ENCODE measurements at regions not wholly inside any gene's neighbourhood (a gene's known extent, or its start where the extent isn't known, plus 50 kb on each side); places are given as distances from the start of the nearest gene placed in this dataset.

DNA sequence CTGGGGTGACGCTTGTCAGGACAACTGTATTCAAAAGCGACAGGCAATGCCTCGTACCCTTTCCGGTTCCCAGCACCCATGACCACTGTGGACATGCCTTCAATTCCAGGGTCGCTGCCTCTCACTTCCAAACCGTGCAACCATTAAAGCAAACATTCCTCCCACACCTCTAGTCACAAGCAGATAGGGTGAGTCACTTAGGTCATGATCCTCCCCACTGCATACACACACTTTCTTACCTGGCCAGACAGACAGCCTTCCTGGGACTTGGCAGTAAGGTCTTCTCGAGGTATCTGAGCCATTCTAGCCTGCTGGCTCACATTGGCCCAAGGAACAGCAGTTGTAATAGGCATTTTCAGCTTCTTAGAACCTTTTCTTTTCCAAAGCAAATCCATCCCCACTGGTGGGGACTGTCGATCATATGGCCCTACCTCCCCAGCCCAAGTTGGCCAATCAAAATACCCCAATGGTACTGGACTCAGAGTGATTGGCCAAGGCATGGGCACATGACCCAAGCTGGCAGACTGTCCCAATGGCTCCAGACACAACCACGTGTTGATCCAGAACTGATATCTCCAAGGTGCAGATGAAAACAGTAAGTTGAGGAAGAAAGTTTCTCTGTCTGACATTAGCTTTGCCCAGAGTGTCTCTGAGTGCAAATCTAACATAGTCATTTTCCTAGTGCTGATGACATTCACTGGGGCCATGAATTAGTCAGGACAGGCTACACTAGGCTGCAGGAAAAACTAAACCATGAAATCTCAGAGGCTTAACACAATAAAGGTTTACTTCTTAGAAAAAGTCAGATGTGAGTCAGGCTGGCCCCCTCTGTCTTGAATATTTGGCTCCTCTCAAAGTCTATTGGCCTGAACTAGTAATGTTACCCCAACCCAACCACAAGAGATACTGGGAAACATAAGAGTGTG is 113.8 kb downstream of the RRAGC start:
- H2AK5ac ChIP-seq (ENCODE audit: insufficient read length, low read length), result no peak overlapping the region
- no peak overlapping the region for H3K4ac ChIP-seq (ENCODE audit: low read depth, low read length)
- no peaks in the 10 kb centered on the region for H4K20me1 ChIP-seq (ENCODE audit: control insufficient read depth, insufficient read depth, insufficient read length)
- no peak overlapping the region for H2BK120ac ChIP-seq (ENCODE audit: low read depth, low read length, poor library complexity, severe bottlenecking)
- TF ChIP-seq, protein P1, sequence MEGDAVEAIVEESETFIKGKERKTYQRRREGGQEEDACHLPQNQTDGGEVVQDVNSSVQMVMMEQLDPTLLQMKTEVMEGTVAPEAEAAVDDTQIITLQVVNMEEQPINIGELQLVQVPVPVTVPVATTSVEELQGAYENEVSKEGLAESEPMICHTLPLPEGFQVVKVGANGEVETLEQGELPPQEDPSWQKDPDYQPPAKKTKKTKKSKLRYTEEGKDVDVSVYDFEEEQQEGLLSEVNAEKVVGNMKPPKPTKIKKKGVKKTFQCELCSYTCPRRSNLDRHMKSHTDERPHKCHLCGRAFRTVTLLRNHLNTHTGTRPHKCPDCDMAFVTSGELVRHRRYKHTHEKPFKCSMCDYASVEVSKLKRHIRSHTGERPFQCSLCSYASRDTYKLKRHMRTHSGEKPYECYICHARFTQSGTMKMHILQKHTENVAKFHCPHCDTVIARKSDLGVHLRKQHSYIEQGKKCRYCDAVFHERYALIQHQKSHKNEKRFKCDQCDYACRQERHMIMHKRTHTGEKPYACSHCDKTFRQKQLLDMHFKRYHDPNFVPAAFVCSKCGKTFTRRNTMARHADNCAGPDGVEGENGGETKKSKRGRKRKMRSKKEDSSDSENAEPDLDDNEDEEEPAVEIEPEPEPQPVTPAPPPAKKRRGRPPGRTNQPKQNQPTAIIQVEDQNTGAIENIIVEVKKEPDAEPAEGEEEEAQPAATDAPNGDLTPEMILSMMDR (conservative IDR thresholded peaks at IDR 0.05), result no peak
- no peaks in the 10 kb centered on the region for H3K9me3 ChIP-seq (ENCODE audit: control insufficient read depth, low read depth, low read length)
- Mint-ChIP-seq H3K4me3 (no peak overlapping the region), H3K36me3 (ENCODE audit: insufficient read depth in 1 of 3, low read depth in 3 of 3) (no peaks in the 10 kb centered on the region), H3K27ac (no peak overlapping the region), H3K4me1 (peaks cover 17 to 25% of the 10 kb centered on the region in 2 experiments), H3K27me3 (ENCODE audit: low read depth) (peaks cover 3% of the 10 kb centered on the region), H3K9me3 (no peaks in the 10 kb centered on the region)
- no peak overlapping the region for H3K9ac ChIP-seq (ENCODE audit: extremely low read depth, insufficient read length, low read length)
- no peaks in the 10 kb centered on the region for H3K79me1 ChIP-seq (ENCODE audit: insufficient read depth, low read depth, low read length, poor library complexity, severe bottlenecking)
- H3K23me2 ChIP-seq (ENCODE audit: insufficient read length, low read depth, low read length, poor library complexity, severe bottlenecking), result no peaks in the 10 kb centered on the region
- H4K8ac ChIP-seq (replicated peaks; ENCODE audit: insufficient read length, low read depth, low read length), result no peak overlapping the region
- H3K56ac ChIP-seq (ENCODE audit: insufficient read length, low read depth, low read length), result no peak overlapping the region
- H3K79me2 ChIP-seq (ENCODE audit: insufficient read depth, low read length), result no peaks in the 10 kb centered on the region
- no peak overlapping the region for H3K4me2 ChIP-seq (ENCODE audit: insufficient read depth, insufficient read length, low read length)
- no peak overlapping the region for H2AFZ ChIP-seq (ENCODE audit: low read length)
- no peaks in the 10 kb centered on the region; the same call in 1 of the 2 replicates for H3K4me1 ChIP-seq (ENCODE audit: insufficient read depth, low read length)
- H2BK5ac ChIP-seq (ENCODE audit: insufficient read length, low read length), result no peak overlapping the region
- no peak overlapping the region for H4K5ac ChIP-seq (ENCODE audit: insufficient read length, low read depth, low read length)
- H4K91ac ChIP-seq (ENCODE audit: insufficient read length, low read depth, low read length), result no peak overlapping the region
- H2BK20ac ChIP-seq (ENCODE audit: low read depth, low read length, poor library complexity, severe bottlenecking), result no peak overlapping the region
- no peak overlapping the region for H3K14ac ChIP-seq (ENCODE audit: insufficient read depth, low read length)
- WGBS (ENCODE audit: extremely low coverage, insufficient read length, low lambda C conversion rate), result no CpG with 5 or more reads among the region's 9 CpGs
- H3K23ac ChIP-seq (ENCODE audit: insufficient read length, low read depth, low read length), result no peak overlapping the region
- no peak overlapping the region for H3K18ac ChIP-seq (ENCODE audit: insufficient read length, low read depth, low read length)
- no peak overlapping the region for H2BK12ac ChIP-seq (ENCODE audit: insufficient read length, low read depth, low read length)
- no peak overlapping the region for H3K27ac ChIP-seq (ENCODE audit: insufficient read length, low read depth, low read length)
- H2BK15ac ChIP-seq (ENCODE audit: low read depth, low read length), result no peak overlapping the region
- no peaks in the 10 kb centered on the region for H3K27me3 ChIP-seq (ENCODE audit: insufficient read depth, low read length)
- no peak for DNase-seq
- H3T11ph ChIP-seq (ENCODE audit: low read length), result no peak overlapping the region

Data from H9 (cell line).